Activated CD4-positive, alpha-beta T cell treated with anti-CD3 and anti-CD28 coated beads, Interleukin-2, Interleukin-4, amounts not matched to agents 100 ng/mL and 50 ng/mL, durations not matched to agents 16 hours and 8 hours (primary cell): ENCODE measurements at regions not wholly inside any gene's neighbourhood (a gene's known extent, or its start where the extent isn't known, plus 50 kb on each side); places are given as distances from the start of the nearest gene placed in this dataset.
"Not testable (repeated sequence)": the region's sequence is repeated elsewhere in the genome, so short reads cannot be mapped to it uniquely, and the experiment has no call there.

Source experiments
- DNase-seq: peaks from one replicate; pipeline ENCODE4 v3.0.0-alpha.2; 2020; ENCODE audit warnings: low spot score

DNA sequence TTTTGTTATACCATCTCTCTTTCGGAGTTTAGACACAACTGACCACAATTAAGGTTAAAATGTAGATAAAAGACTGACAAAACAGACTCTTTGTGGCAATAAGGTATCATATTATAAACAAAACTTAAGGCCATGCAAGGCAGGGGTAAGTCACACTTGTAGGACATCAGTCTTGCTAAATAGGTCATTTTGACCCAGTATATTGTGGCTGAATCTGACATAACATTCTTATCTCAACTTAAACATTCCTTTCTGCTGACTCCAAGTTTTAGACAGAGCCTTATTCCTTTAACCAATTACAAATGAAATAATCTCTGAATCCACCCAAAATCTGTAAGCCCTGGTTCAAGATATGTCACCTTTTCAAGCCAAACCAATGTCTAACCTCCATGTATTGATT is 733.4 kb upstream of the B3GALT2 start:
- DNase-seq: no peak

DNA sequence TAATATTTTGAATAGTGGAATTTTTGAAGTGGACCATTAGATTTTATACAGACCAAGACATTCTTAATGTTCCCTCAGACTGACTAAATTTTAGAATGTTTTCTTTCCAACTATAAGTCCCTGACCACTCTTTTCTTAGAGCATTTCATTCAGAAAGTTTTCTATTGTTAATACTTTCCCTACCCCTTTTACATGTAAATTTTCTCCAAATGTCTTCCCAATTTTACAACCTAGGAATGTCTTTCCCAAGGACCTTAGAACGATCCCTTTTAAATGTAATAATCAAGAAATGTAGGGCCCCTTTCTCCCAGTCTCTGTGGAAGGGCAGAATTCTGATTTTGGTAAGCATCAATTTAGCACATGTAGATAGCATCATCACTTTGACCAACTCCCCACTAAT is 730.0 kb upstream of the B3GALT2 start:
- no peak for DNase-seq

GRCh38 chr1:193914871-193915270 is 728.5 kb upstream of the B3GALT2 start:
- no peak for DNase-seq

- DNase-seq: no peak
These were observed 723.1 kb upstream of the B3GALT2 start for GRCh38 chr1:193909406-193910082.

DNA sequence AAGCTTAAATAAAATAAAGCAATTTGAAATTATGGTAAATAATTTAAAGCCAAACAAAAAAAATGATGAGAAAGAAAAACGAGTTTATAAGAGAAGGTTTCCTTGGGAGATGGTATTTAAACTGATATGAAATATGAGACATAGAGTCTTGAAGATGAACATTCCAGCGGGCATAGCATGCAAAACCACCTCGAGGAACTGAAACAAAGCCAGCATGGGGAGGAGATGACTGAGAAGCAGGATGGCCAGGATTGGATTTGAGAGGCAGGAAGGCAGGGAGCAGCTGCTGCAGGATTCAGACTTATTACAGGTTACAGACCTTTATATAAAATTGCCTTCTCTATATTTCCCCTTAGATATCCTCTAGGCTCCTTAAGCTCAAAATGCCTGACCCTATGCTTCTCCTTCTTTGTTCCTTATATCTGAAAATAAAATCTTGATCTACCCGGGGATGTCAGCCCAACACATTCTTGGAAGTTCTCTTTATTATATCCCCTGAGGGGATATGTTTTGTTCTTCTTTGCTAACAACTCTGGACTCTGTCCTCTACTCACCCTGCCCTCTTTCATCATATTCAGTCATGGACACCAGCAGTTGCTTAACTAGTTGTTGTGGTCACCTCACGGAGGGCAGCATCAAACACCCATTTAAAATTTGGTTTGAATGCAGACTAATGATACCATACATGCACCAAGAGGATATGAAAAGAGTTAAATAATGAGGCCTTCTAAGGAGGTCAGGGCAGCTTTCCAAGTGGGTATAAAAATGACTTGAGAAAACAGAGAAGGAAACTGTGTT is 719.1 kb upstream of the B3GALT2 start:
- no peak for DNase-seq

- no peak for DNase-seq
These were observed 705.4 kb upstream of the B3GALT2 start for GRCh38 chr1:193891788-193892187.

GRCh38 chr1:193890935-193891334 is 704.5 kb upstream of the B3GALT2 start:
- no peak for DNase-seq

DNA sequence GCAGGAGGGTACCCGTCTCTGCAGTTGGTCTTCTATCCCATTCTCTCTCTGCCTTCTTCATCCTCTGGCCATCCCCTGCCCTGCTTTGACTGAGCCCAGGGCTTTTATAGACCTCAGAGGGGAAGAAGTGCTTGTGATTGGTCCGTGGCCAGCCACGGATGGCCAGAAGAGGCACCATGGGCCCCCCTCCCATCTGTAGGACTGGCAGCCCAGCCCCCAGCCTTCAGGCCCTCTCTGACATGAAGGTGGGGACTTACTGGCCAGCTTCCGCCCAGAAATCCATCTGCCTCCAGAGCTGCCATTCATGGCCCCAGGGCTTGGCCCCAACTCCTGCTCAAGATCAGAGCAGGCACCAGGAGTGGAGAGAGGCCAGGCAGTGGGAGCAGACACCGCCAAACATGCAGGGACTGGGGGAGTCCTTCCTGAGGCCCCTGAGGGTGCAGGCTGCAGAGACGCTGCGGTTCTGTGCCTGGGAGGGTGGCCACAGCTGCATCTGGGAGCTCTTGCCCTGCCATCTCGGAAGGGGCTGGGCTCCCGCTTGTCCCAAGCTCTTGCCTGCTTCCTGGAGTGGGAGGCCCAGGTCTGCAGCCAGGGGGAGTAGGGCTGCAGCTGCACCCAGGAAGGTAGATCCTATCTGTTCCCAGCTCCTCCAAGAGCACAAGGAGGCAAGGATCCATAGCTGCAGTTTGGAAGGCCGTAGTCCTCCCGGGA is 698.6 kb upstream of the B3GALT2 start:
- no peak for DNase-seq

DNA sequence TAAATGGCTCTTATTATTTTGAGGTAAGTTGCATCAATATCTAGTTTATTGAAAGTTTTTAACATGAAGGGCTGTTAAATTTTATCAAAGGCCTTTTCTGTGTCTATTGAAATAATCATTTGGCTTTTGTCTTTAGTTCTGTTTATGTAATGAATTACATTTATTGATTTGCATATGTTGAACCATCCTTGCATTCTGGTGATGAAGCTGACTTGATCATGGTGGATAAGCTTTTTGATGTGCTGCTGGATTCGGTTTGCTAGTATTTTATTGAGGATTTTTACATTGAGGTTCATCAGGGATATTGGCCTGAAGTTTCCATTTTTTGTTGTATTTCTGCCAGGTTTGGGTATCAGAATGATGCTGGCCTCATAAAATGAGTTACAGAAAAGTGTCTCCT is 691.5 kb upstream of the B3GALT2 start:
- DNase-seq: not testable (repeated sequence)

DNA sequence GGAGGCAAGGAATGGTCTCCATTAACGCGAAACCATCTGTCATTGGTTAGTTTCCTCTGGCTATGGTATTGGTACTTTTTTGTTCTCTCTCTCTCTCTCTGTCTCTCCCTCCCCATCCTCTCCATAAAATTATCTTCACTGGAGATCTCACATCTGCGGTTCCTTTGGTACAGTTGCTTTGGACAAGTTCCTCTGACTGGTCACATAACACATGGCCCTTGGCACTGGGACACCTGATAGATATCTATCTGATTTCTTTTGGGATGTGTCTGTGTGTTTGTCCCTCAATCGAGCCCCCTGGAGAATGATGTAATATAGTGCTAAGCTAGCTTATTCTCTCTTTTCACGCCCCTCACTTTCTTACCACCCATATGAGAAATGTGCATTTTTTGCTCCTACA is 682.0 kb upstream of the B3GALT2 start:
- DNase-seq: no peak

GRCh38 chr1:193856261-193856660 is 669.8 kb upstream of the B3GALT2 start:
- no peak for DNase-seq

GRCh38 chr1:193850745-193851144 is 664.3 kb upstream of the B3GALT2 start:
- DNase-seq: no peak

DNA sequence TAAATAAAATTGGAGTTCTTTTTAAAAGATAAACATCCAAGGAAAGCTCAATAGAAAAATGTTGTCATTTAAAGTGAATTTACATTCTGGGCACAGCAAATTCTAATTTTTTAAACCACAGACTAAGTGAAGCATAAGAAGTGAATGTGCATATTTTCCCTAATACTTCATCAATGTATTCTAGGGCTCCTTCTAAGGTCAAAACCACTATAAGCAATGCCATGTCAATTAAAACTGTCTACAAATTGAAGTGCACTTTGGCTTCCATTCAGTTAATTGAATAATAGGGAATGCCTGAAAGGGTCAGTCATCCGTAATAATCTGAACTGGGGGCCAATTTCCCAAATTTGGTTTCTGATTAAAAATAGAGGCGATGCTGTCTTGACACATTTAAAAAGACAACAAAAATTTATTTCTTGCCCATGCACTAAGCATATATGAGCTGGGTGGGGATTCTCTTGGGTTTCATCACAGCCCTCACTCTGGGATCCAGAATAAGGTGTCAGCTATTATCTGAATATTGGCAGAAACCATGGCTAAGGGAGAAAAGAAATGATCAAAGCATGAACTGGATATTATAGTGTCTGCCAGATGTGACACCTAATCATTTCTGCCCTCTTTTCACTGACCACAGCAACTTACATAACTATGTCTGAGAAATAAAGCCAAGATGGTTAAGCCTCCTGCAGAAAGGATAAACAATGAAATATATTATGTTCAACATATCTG is 660.6 kb upstream of the B3GALT2 start:
- DNase-seq: no peak

DNA sequence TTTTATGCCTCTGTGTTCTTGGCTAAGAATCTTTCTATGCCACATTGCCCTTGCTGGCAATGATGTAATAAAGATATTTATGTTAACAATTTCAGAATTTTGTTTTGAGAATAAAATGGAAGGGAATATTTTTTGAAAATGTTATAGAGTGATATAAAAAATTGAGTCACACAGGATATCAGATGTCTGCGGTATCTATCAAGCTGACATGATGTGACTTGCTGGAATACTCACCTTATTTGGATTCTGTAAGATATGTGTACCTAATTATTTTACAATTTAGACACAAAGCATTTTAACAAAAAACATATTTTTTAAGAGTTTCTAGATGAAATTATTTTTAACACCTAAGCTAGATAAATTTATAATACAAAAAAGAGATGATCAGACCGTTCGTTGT is 660.0 kb upstream of the B3GALT2 start:
- DNase-seq: no peak

DNA sequence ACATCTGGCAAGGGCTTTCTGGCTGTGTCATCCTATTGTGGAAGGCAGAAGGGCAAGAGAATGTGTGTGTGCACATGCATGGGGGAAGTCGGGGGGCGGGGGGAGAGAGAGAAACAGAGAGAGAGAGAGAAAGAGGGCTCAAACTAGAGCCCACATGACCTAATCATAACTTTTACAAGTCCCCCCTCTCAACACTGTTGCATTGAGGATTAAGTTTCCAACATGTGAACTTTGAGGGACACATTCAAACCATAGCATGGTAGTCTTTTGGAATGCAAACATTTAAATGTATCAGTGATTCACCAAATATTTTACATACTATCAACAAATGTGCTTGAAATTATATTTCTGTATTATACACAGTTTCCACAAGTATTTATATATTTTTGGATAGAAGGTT is 655.4 kb upstream of the B3GALT2 start:
- DNase-seq: no peak

GRCh38 chr1:193831465-193831864 is 645.1 kb upstream of the B3GALT2 start:
- DNase-seq: no peak

DNA sequence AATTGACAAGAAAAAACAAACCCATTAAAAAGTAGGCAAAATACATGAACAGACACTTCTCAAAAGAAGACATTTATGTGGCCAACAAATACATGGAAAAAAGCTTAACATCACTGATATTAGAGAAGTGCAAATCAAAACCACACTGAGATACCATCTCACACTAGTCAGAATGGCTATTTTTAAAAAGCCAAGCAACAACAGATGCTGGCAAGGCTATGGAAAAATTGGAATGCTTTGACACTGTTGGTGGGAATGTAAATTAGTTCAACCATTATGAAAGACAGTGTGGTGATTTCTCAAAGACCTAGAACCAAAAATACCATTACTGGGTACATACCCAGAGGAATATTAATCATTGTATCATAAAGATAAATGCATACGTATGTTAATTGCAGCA is 641.1 kb upstream of the B3GALT2 start:
- no peak for DNase-seq

- DNase-seq: no peak
These were observed 633.0 kb upstream of the B3GALT2 start for GRCh38 chr1:193819376-193819775.

GRCh38 chr1:193807208-193807607 is 620.8 kb upstream of the B3GALT2 start:
- DNase-seq: no peak

- DNase-seq: peak; percentile 46
These were observed 620.0 kb upstream of the B3GALT2 start for GRCh38 chr1:193806079-193807048.
